ENCODE measurements at regions not wholly inside any gene's neighbourhood (a gene's known extent, or its start where the extent isn't known, plus 50 kb on each side); places are given as distances from the start of the nearest gene placed in this dataset.

- no peaks in the 10 kb centered on the region for H3K36me3 Mint-ChIP-seq
- H3K4me3 Mint-ChIP-seq, result no peak overlapping the region
- peaks cover under 1% of the 10 kb centered on the region for H3K9me3 Mint-ChIP-seq
- no peaks in the 10 kb centered on the region for H3K4me1 Mint-ChIP-seq (ENCODE audit: unreplicated experiment)
- H3K27ac Mint-ChIP-seq, result no peak overlapping the region
- H3K27me3 Mint-ChIP-seq, result no peaks in the 10 kb centered on the region
- TF ChIP-seq CTCF (conservative IDR thresholded peaks at IDR 0.05), result no peak
- no peak for DNase-seq (ENCODE audit: extremely low spot score, unreplicated experiment)
These were observed 820.8 kb downstream of the RPA4 start for GRCh38 chrX:97704474-97704873.

GRCh38 chrX:97704881-97705280, 821.2 kb downstream of the RPA4 start:
- Mint-ChIP-seq H3K4me1 (ENCODE audit: unreplicated experiment) (no peaks in the 10 kb centered on the region), H3K4me3 (no peak overlapping the region), H3K36me3 (no peaks in the 10 kb centered on the region), H3K9me3 (peaks cover 4% of the 10 kb centered on the region), H3K27ac (no peak overlapping the region), H3K27me3 (no peaks in the 10 kb centered on the region)
- DNase-seq (ENCODE audit: extremely low spot score, unreplicated experiment), result no peak
- no peak for TF ChIP-seq CTCF (conservative IDR thresholded peaks at IDR 0.05)

DNA sequence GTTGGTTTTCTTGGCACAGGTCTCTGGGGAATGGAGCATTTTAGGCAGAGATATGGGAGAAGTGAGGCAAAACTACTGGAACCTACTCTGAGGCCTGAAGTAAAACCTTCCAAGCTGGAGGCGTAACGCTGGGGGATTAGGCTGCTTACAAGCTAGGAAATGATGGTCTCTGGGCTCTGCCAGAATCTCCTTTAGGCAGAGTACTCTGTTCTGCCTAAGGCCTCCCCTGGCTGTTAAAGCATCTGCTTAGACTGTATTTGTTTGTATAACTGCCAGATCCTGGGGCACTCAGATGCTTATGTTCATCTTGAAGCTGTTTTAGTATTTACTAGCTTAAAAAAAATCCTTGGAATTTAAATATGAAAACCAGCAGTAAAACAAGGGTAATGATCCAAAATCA, 822.2 kb downstream of the RPA4 start:
- no peaks in the 10 kb centered on the region for H3K27me3 Mint-ChIP-seq
- H3K27ac Mint-ChIP-seq, result no peak overlapping the region
- peaks cover 5% of the 10 kb centered on the region for H3K9me3 Mint-ChIP-seq
- H3K36me3 Mint-ChIP-seq, result no peaks in the 10 kb centered on the region
- no peak for TF ChIP-seq CTCF (conservative IDR thresholded peaks at IDR 0.05)
- no peak for DNase-seq (ENCODE audit: extremely low spot score, unreplicated experiment)
- no peak overlapping the region for H3K4me3 Mint-ChIP-seq
- H3K4me1 Mint-ChIP-seq (ENCODE audit: unreplicated experiment), result no peaks in the 10 kb centered on the region

GRCh38 chrX:97714072-97714471, 830.4 kb downstream of the RPA4 start:
- H3K4me3 Mint-ChIP-seq, result no peak overlapping the region
- peaks cover 13% of the 10 kb centered on the region for H3K9me3 Mint-ChIP-seq
- no peak for TF ChIP-seq CTCF (conservative IDR thresholded peaks at IDR 0.05)

DNA sequence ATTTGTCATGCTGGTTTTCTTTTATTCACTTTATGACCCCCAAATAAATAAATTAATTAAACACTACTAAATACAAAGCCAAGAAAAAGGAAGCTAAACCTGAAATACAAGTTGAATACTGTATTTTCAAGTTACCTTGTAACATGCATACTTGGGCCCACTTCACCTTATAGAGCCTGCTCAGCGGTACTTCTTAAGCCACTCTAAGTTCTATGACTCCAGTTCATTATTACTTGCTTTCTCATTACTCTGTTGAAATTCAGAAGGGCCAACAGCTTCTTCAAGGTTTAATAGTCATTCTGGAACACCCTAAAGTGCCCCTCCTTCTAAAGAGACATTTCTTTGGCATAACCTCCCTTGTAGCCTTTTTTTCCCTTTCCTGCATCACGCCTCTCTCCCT, 844.5 kb downstream of the RPA4 start:
- no peak for TF ChIP-seq CTCF (conservative IDR thresholded peaks at IDR 0.05)
- no peak overlapping the region for H3K4me3 Mint-ChIP-seq
- no peak overlapping the region for H3K27ac Mint-ChIP-seq
- no peaks in the 10 kb centered on the region for H3K9me3 Mint-ChIP-seq
- no peaks in the 10 kb centered on the region for H3K36me3 Mint-ChIP-seq
- no peaks in the 10 kb centered on the region for H3K27me3 Mint-ChIP-seq
- no peaks in the 10 kb centered on the region for H3K4me1 Mint-ChIP-seq (ENCODE audit: unreplicated experiment)
- no peak for DNase-seq (ENCODE audit: extremely low spot score, unreplicated experiment)

More at GRCh38 chrX:97714072-97714471, 830.4 kb downstream of the RPA4 start:
- Mint-ChIP-seq H3K27ac (no peak overlapping the region), H3K36me3 (no peaks in the 10 kb centered on the region), H3K27me3 (no peaks in the 10 kb centered on the region), H3K4me1 (ENCODE audit: unreplicated experiment) (no peaks in the 10 kb centered on the region)
- DNase-seq (ENCODE audit: extremely low spot score, unreplicated experiment), result no peak

- no peak for DNase-seq (ENCODE audit: extremely low spot score, unreplicated experiment)
- H3K27me3 Mint-ChIP-seq, result no peaks in the 10 kb centered on the region
- no peak overlapping the region for H3K27ac Mint-ChIP-seq
- no peaks in the 10 kb centered on the region for H3K4me1 Mint-ChIP-seq (ENCODE audit: unreplicated experiment)
- no peak overlapping the region for H3K4me3 Mint-ChIP-seq
- no peaks in the 10 kb centered on the region for H3K36me3 Mint-ChIP-seq
- H3K9me3 Mint-ChIP-seq, result peaks cover 6% of the 10 kb centered on the region
- no peak for TF ChIP-seq CTCF (conservative IDR thresholded peaks at IDR 0.05)
These were observed 856.3 kb downstream of the RPA4 start for GRCh38 chrX:97740044-97740443.

Data from type B pancreatic cell (in vitro differentiated cells).